CD14-positive monocyte (primary cell): ENCODE measurements at regions not wholly inside any gene's neighbourhood (a gene's known extent, or its start where the extent isn't known, plus 50 kb on each side); places are given as distances from the start of the nearest gene placed in this dataset.
"Not testable (repeated sequence)": the region's sequence is repeated elsewhere in the genome, so short reads cannot be mapped to it uniquely, and the experiment has no call there.

ENCODE experiments used
- DNase-seq, 3 donors: peaks; one replicate each; pipeline ENCODE4 v3.0.0-alpha.2; 2011 to 2022
- H2AFZ ChIP-seq: 2 replicates; pipeline ENCODE4 v1.6.0; 2012; ENCODE audit warnings: mild to moderate bottlenecking, low read depth, low read length, inconsistent platforms; ENCODE audit not compliant: insufficient read depth, poor library complexity, severe bottlenecking
- H3K27ac ChIP-seq, 2 donors: 1 replicate in 1 of 2; 2 replicates in 1 of 2; pipeline ENCODE4 v1.5.1; 2012 to 2013; ENCODE audit warnings: low read length in 2 of 2, control low read depth in 1 of 2, inconsistent platforms in 1 of 2, low read depth in 1 of 2, mild to moderate bottlenecking in 1 of 2
- H3K27me3 ChIP-seq, 2 donors: one replicate each; pipeline versions ENCODE4 v1.6.0 to v1.6.1; 2011 to 2013; ENCODE audit warnings: low read length in 2 of 2; ENCODE audit not compliant: control insufficient read depth in 2 of 2, insufficient read depth in 2 of 2
- H3K36me3 ChIP-seq, 2 donors: replicated peaks in 1 of 2; 1 replicate in 1 of 2; 2 replicates in 1 of 2; pipeline versions ENCODE4 v1.5.1 to v1.6.1; 2012 to 2013; ENCODE audit warnings: low read length in 2 of 2, control low read depth in 1 of 2, inconsistent platforms in 1 of 2, mild to moderate bottlenecking in 1 of 2; ENCODE audit not compliant: insufficient read depth in 2 of 2, control insufficient read depth in 1 of 2
- H3K4me1 ChIP-seq, 2 donors: 1 replicate in 1 of 2; 2 replicates in 1 of 2; pipeline versions ENCODE4 v1.5.1 to v1.6.1; 2012 to 2013; ENCODE audit warnings: low read length in 2 of 2, control low read depth in 1 of 2, inconsistent platforms in 1 of 2, mild to moderate bottlenecking in 1 of 2, moderate library complexity in 1 of 2; ENCODE audit not compliant: insufficient read depth in 2 of 2, control insufficient read depth in 1 of 2
- H3K4me2 ChIP-seq: replicated peaks from 2 replicates; pipeline ENCODE3; 2012; ENCODE audit warnings: low read length, moderate library complexity, mild to moderate bottlenecking; ENCODE audit not compliant: poor library complexity, severe bottlenecking; ENCODE audit errors: extremely low read depth
- H3K4me3 ChIP-seq, 3 experiments: fragments of 200-600 bp in 1 of 3; sonication (generic) in 1 of 3; replicated peaks in 1 of 3; 1 replicate in 2 of 3; 2 replicates in 1 of 3; pipeline ENCODE4 v1.5.1; 2011 to 2013; ENCODE audit warnings: low read length in 3 of 3, mild to moderate bottlenecking in 3 of 3, control low read depth in 2 of 3, low read depth in 2 of 3, inconsistent platforms in 1 of 3, moderate library complexity in 1 of 3
- H3K79me2 ChIP-seq: 2 replicates; pipeline ENCODE4 v1.6.0; 2012; ENCODE audit warnings: mild to moderate bottlenecking, control low read depth, inconsistent platforms, low read length, moderate library complexity; ENCODE audit not compliant: insufficient read depth
- H3K9ac ChIP-seq: 2 replicates; pipeline ENCODE4 v1.6.0; 2017; ENCODE audit warnings: low read length, mild to moderate bottlenecking; ENCODE audit not compliant: insufficient read depth, poor library complexity, severe bottlenecking
- H3K9me3 ChIP-seq, 2 donors: replicated peaks in 1 of 2; 1 replicate in 1 of 2; 2 replicates in 1 of 2; pipeline versions ENCODE4 v1.5.1 to v1.6.1; 2012 to 2013; ENCODE audit warnings: low read length in 2 of 2, control low read depth in 1 of 2; ENCODE audit not compliant: control insufficient read depth in 1 of 2, insufficient read depth in 1 of 2
- H4K20me1 ChIP-seq: 2 replicates; pipeline ENCODE4 v1.6.0; 2012; ENCODE audit warnings: mild to moderate bottlenecking, low read length, control low read depth, moderate library complexity; ENCODE audit not compliant: insufficient read depth
- H3K27ac Mint-ChIP-seq, 7 donors: one replicate each; pipeline ENCODE4 v1.8.0; 2020; ENCODE audit warnings: mild to moderate bottlenecking in 7 of 7, mixed read lengths in 7 of 7, moderate library complexity in 6 of 7, inconsistent platforms in 2 of 7
- H3K27me3 Mint-ChIP-seq, 3 donors: one replicate each; pipeline ENCODE4 v1.8.0; 2021 to 2022; ENCODE audit warnings: low read depth in 3 of 3, mild to moderate bottlenecking in 3 of 3, mixed read lengths in 3 of 3, moderate library complexity in 3 of 3, inconsistent platforms in 1 of 3
- H3K36me3 Mint-ChIP-seq, 2 donors: one replicate each; pipeline ENCODE4 v1.8.0; 2020; ENCODE audit warnings: mixed read lengths in 2 of 2, inconsistent platforms in 1 of 2, mild to moderate bottlenecking in 1 of 2
- H3K4me1 Mint-ChIP-seq: one replicate; pipeline ENCODE4 v1.8.0; 2020; ENCODE audit warnings: mild to moderate bottlenecking, mixed read lengths
- H3K4me3 Mint-ChIP-seq, 2 donors: one replicate each; pipeline ENCODE4 v1.8.0; 2020; ENCODE audit warnings: mild to moderate bottlenecking in 2 of 2, mixed read lengths in 2 of 2, moderate library complexity in 1 of 2
- H3K9me3 Mint-ChIP-seq, 7 donors: one replicate each; pipeline ENCODE4 v1.8.0; 2020 to 2022; ENCODE audit warnings: mixed read lengths in 7 of 7, mild to moderate bottlenecking in 6 of 7, moderate library complexity in 6 of 7, inconsistent platforms in 2 of 7
- WGBS: methylation state at CpG from one replicate; pipeline ENCODE4 v1.1.5; 2013; ENCODE audit warnings: missing lambda C conversion rate; ENCODE audit not compliant: insufficient coverage; 5-methylcytosine and 5-hydroxymethylcytosine counted together
- intact Hi-C, 2 donors: fragments of 100-400 bp; cut with micrococcal nuclease; formaldehyde crosslinking; loops; one replicate each; pipeline versions ENCODE4 v1.15.0 to v1.15.1; 2023
- TF ChIP-seq, protein P1 (sequence below): fragments of 200-600 bp; IDR thresholded peaks from one replicate; pipeline ENCODE4 v1.8.0; 2022; ENCODE audit warnings: antibody characterized with exemption, mild to moderate bottlenecking

DNA sequence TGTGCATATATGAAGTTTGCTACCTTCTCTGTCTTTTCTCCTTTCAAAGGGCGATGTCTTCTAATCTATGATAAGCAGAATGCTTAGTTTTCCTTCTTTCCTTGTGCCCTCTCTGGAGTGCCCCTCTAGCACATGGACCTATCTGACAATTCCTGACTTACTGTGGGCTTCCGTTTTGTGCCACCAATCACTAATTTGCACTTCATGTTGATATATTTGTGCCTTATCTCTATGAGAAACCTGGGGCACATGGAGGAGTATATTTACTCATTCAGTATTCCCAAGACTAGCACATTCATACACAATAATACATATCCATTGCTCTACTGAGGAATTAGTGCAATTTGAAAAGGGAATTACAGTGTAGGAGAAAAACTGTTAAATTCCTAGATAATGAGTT, 197.7 kb downstream of the CTH start:
- no peak overlapping the region for H3K4me2 ChIP-seq
- no peaks in the 10 kb centered on the region for H3K27me3 ChIP-seq
- no peaks in the 10 kb centered on the region for H3K36me3 ChIP-seq
- no peaks in the 10 kb centered on the region for H3K9me3 ChIP-seq
- H3K27ac ChIP-seq, result no peak overlapping the region
- no peak overlapping the region for H3K9ac ChIP-seq
- Mint-ChIP-seq H3K27me3 (peaks cover 0 to 2% (median 0%) of the 10 kb centered on the region in 3 donors), H3K27ac (no peak overlapping the region), H3K36me3 (no peaks in the 10 kb centered on the region), H3K4me1 (no peaks in the 10 kb centered on the region), H3K9me3 (peaks cover 0 to 7% (median 4%) of the 10 kb centered on the region in 7 donors), H3K4me3 (no peak overlapping the region)
- H4K20me1 ChIP-seq, result no peaks in the 10 kb centered on the region
- DNase-seq, result no peak
- no peak overlapping the region for H3K4me3 ChIP-seq
- WGBS, result no CpG with 5 or more reads among the region's 2 CpGs
- TF ChIP-seq, protein P1, sequence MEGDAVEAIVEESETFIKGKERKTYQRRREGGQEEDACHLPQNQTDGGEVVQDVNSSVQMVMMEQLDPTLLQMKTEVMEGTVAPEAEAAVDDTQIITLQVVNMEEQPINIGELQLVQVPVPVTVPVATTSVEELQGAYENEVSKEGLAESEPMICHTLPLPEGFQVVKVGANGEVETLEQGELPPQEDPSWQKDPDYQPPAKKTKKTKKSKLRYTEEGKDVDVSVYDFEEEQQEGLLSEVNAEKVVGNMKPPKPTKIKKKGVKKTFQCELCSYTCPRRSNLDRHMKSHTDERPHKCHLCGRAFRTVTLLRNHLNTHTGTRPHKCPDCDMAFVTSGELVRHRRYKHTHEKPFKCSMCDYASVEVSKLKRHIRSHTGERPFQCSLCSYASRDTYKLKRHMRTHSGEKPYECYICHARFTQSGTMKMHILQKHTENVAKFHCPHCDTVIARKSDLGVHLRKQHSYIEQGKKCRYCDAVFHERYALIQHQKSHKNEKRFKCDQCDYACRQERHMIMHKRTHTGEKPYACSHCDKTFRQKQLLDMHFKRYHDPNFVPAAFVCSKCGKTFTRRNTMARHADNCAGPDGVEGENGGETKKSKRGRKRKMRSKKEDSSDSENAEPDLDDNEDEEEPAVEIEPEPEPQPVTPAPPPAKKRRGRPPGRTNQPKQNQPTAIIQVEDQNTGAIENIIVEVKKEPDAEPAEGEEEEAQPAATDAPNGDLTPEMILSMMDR, result no peak
- no peaks in the 10 kb centered on the region for H3K79me2 ChIP-seq
- H3K4me1 ChIP-seq, result no peaks in the 10 kb centered on the region
- intact Hi-C loops, result no loop called here
- no peak overlapping the region for H2AFZ ChIP-seq

DNA sequence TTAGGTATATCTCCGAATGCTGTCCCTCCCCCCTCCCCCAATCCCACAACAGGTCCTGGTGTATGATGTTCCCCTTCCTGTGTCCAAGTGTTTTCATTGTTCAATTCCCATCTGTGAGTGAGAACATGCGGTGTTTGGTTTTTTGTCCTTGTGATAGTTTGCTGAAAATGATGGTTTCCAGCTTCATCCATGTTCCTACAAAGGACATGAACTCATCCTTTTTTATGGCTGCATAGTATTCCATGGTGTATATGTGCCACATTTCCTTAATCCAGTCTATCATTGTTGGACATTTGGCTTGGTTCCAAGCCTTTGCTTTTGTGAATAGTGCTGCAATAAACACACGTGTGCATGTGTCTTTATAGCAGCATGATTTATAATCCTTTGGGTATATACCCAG, 199.1 kb downstream of the CTH start:
- H2AFZ ChIP-seq, H3K27ac ChIP-seq, H3K4me2 ChIP-seq, H3K4me3 Mint-ChIP-seq, H3K9me3 ChIP-seq, intact Hi-C loops, H3K4me1 ChIP-seq, H3K9ac ChIP-seq, H3K27ac Mint-ChIP-seq, H4K20me1 ChIP-seq, H3K27me3 ChIP-seq, H3K4me3 ChIP-seq, H3K36me3 Mint-ChIP-seq, H3K4me1 Mint-ChIP-seq, DNase-seq, H3K79me2 ChIP-seq, H3K36me3 ChIP-seq, H3K27me3 Mint-ChIP-seq: not testable (repeated sequence)
- H3K9me3 Mint-ChIP-seq, result peaks cover 0 to 13% (median 4%) of the 10 kb centered on the region in 7 donors
- no CpG with 5 or more reads among the region's 3 CpGs for WGBS
